Right renal pelvis (tissue), 4 donors: ENCODE measurements at regions not wholly inside any gene's neighbourhood (a gene's known extent, or its start where the extent isn't known, plus 50 kb on each side); places are given as distances from the start of the nearest gene placed in this dataset.
"Not testable (repeated sequence)": the region's sequence is repeated elsewhere in the genome, so short reads cannot be mapped to it uniquely, and the experiment has no call there.

Source experiments
- DNase-seq, 4 donors: peaks; one replicate each; pipeline ENCODE4 v3.0.0-alpha.2; 2013; ENCODE audit warnings: low read depth in 4 of 4, low spot score in 3 of 4, missing footprints in 1 of 4

DNA sequence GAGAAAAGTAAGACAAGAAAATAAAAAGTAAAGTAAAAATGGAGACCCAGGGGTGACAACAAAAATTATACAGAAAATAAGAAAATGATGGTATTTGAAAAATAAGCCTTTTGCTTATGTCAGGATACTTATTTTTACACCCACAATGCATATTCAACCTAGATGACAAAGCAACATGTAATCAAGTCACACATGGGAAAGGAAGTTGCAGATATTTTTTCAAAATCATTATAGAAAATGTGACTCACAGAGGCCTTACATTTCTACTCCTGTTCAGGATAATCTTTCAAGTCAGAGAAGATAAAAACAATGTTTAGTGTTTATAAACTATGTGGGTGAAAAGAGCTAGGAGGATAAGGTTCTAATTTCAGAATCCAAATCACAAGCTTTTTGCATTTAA is 275.3 kb upstream of the UBE2E3 start:
- no peak for DNase-seq

- DNase-seq: no peak
Measured at GRCh38 chr2:180699657-180700361, 280.6 kb upstream of the UBE2E3 start.

- no peak for DNase-seq
Measured at GRCh38 chr2:180698668-180699067, 281.7 kb upstream of the UBE2E3 start.

DNA sequence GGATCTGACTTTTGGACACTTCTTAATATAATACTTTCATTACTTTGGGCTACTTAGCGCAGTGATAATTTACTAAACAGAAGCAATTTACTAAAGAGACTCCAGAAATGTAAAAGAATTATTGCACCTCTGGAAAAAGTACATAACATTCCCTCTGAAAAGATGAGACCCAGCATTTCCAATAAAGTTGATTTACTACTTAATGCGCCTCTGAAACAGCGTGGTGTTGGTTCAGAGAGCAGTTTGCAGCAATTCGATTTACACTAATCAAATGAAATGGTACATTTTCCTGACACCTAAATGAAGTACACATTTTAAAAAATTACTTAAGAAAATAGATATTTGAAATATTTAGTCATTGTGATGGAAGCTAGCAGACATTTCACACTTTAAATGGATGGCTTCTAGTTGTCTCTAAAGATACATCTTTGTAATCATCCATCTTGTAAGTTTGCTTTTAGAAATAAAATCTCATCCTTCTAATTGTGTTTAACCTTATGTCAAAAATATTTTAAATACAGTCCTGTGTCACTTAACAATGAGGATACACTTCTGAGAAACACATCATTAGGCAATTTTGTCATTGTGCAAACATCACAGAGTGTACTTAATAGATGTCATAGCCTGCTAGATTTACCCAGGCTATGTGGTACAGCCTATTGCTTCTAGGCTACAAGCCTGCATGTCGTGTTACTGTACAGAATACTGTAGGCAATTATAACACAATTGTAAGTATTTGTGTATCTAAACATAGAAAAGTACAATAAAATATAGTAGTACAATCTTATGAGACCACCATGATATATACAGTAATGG is 284.6 kb upstream of the UBE2E3 start:
- DNase-seq: no peak

DNA sequence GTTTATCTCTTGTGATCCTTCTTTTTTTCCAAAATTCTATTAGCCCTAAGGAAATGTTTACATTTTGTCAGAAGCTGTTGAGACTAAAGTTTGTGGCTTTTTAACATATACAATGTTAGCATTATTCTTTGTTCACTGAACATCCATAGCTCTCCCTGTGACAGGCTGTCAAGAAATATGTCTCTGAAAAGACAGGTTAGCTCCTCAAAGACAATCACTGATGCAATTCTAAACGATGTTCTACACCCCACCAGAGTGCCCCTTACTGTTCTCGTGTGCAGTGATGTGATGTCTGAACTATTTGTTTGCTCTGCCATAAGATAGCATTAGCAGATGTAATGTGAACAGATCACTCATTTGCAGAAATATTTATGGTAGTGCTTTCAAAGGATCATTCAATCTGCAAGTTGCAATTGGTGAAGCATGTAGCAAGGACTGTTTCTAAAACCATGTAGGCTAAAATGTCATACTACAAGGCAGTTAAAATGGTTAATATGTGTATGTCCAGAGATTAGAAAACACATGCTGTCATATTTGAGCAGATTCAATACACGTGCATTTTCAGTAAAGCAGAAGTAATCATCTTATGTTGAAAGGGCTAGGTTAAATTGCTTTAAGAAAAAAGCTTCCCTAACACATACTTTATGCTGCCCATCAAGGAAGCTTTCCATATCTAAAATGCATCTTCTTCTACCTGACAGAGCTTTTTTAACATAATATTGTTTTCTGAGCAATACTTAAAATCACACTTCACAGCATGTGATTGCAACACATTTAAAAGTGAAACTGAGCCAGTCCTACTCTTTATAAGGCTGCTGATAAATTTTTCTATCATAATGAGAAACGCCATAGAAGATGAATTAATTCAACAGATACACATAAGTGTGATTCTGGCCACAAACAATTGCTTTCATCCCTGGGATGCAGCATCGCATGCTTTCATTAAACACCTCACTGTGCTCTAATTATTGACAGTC is 285.7 kb upstream of the UBE2E3 start:
- DNase-seq: no peak

DNA sequence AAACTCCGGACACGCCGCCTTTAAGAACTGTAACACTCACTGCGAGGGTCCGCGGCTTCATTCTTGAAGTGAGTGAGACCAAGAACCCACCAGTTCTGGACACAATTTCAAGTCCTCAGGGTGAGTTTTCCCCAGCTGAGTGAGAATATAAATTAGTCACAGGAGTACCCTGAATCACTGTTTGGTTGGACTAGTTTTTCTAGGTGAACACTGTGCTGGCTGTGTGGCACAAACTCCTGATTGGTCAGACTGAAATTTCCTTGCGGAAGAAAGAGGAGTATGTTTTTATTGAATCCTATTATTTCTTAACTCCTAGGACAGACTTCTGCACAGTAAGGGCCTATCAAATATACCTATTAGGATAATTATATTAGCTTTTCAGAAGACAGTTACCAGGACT is 288.1 kb upstream of the UBE2E3 start:
- no peak for DNase-seq

GRCh38 chr2:180691855-180692223 is 288.6 kb upstream of the UBE2E3 start:
- DNase-seq: not testable (repeated sequence)

DNA sequence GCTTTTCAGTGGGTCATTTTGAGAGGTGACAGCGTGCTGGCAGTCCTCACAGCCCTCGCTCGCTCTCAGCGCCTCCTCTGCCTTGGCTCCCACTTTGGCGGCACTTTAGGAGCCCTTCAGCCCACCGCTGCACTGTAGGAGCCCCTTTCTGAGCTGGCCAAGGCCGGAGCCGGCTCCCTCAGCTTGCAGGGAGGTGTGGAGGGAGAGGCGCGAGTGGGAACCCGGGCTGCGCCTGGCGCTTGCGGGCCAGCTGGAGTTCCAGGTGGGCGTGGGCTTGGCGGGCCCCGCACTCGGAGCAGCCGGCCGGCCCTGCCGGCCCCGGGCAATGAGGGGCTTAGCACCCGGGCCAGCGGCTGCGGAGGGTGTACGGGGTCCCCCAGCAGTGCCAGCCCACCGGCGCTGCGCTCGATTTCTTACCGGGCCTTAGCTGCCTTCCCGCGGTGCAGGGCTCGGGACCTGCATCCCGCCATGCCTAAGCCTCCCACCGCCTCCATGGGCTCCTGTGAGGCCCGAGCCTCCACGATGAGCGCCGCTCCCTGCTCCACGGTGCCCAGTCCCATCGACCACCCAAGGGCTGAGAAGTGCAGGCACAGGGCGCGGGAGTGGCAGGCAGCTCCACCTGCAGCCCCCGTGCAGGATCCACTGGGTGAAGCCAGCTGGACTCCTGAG is 289.1 kb upstream of the UBE2E3 start:
- DNase-seq: not testable (repeated sequence)

- DNase-seq: no peak
Measured at GRCh38 chr2:180690611-180691010, 289.8 kb upstream of the UBE2E3 start.

DNA sequence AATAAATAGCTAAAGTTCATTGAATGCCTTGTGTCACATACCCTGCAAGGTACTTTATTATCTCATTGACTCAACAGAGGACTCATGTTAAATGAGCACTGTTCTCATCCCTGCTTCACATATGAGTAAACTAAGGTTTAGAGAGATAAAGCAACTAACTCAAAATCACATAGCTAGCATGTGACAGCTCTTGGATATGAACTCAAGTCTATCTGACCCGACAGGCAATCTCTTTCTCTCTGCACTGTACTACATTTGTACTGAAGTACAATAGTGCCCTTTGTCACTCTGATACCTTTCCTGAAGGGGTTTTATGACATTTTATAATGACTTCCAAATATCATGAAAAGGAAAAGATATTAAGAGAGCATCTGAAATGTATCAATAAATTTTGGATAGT is 297.5 kb upstream of the UBE2E3 start:
- no peak for DNase-seq

DNA sequence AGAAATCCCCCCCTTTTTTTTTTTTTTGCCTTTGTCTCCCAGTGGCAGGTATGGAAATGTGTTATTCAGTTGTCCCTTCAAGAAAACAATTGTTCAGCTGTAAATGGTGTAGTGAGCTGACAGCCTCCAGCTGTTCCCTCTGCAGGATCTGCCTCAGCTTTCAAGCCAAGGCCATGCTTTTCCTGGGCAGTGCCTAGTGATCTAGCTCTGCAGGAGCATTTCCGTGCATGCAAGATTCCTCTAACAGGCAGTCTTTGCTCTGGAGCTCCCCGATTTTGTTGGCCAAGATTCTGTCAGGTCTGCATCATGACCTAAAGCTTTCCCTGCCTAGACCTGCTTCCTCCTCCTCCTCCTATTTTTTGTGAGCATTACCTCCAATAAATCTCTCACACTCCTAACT is 300.7 kb upstream of the UBE2E3 start:
- DNase-seq: no peak

DNA sequence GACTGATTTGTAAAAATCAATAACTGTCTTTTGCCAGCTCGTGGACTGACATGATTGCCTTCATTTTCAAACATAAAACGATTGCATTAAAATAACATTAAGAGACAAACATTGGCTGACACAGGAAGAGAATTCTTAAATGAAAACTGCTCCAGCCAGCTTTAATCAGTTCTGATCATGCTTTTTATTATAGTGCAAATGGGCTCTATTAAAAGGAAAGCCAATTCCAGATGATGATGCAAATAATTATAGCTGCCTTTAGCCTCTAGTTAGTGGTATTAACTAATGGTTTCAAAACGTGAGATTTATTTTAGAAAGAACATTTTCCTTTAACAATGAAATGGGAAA is 301.8 kb upstream of the UBE2E3 start:
- no peak for DNase-seq

DNA sequence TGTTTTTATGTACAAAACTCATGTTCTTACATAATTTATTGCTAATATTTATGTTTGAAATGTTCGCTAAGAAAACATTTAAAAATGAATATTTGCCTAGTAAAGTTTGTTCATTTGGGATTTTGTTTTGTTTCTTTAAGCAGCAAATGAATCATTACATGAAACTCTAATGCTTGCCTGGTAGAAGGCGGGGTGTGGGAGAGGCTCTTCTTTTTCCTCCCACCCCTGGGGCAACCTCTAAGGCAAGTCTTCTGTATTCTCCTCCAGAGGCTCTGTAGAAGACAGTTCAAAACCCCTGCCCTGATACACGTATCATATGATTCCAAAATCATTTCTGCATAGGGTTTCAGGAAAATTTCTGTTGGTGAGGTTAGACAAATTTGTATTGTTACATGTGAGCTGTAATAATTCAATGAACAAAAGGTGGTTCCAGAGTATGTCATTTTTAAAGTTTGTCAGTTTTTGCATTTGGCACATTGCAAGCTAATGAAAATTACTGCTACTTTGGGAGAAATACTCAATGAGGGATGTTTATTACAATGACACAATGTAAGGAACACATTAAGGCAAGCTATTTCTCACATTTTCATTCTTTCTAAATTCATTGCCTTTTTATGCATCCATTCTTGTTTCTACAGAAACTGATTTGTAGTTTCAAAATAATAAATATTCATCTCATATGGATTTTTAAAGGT is 302.3 kb upstream of the UBE2E3 start:
- DNase-seq: no peak

GRCh38 chr2:180677200-180677599 is 303.2 kb upstream of the UBE2E3 start:
- no peak for DNase-seq

- no peak for DNase-seq
Measured at GRCh38 chr2:180676520-180677025, 303.8 kb upstream of the UBE2E3 start.

- no peak for DNase-seq
Measured at GRCh38 chr2:180675170-180675569, 305.2 kb upstream of the UBE2E3 start.

GRCh38 chr2:180672377-180672776 is 308.0 kb upstream of the UBE2E3 start:
- no peak for DNase-seq

GRCh38 chr2:180670302-180671003 is 310.0 kb upstream of the UBE2E3 start:
- no peak for DNase-seq

GRCh38 chr2:180669016-180669415 is 311.4 kb upstream of the UBE2E3 start:
- DNase-seq: no peak
